ENCODE measurements at regions not wholly inside any gene's neighbourhood (a gene's known extent, or its start where the extent isn't known, plus 50 kb on each side); places are given as distances from the start of the nearest gene placed in this dataset.

DNA sequence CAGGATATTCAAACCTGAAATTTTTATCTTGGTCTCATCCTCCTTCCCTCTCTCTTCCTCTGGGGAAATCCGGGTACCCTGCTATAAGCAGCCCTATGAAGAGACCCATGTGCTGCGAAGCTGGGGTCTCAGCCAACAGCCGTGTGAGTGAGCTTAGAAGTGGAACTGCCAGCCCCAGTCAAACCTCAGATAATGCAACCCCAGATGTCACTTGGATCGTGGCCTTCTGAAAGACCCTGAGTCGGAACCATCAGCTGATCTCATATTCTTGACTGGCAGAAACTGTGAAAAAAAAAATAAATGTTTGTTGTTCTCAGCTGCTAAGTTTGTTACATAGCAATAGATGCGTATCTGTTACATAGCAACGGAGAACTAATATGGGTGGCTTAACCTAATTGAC lies 198.1 kb upstream of the NPY2R start:
- Histone ChIP-seq H3K27ac (ENCODE audit: low read length) (no peak overlapping the region), H4K20me1 (ENCODE audit: insufficient read depth) (no peaks in the 10 kb centered on the region), H2AFZ (ENCODE audit: low read depth, low read length) (no peak overlapping the region), H3F3A (ENCODE audit: insufficient read depth, low read length, poor library complexity, severe bottlenecking) (no peaks in the 10 kb centered on the region), H3K4me3 (ENCODE audit: low read length) (no peak overlapping the region), H3K9me2 (ENCODE audit: insufficient read depth, low read length) (no peaks in the 10 kb centered on the region), H3K27me3 (ENCODE audit: insufficient read depth, low read depth, low read length) (no peaks in the 10 kb centered on the region), H3K36me3 (ENCODE audit: insufficient read depth, low read length) (no peaks in the 10 kb centered on the region), H3K9ac (ENCODE audit: low read length) (no peak overlapping the region), H3K4me2 (ENCODE audit: low read length) (no peak overlapping the region), H3K79me2 (replicated peaks; ENCODE audit: insufficient read depth, low read length) (no peaks in the 10 kb centered on the region), H3K9me3 (ENCODE audit: low read length) (no peaks in the 10 kb centered on the region)
- TF ChIP-seq MXI1 (conservative IDR thresholded peaks at IDR 0.05; ENCODE audit: poor library complexity, severe bottlenecking) (no peak), EZH2 (IDR thresholded peaks at IDR 0.05; ENCODE audit: borderline replicate concordance, insufficient read depth, low read length, poor library complexity, severe bottlenecking) (no peak), SMC3 (conservative IDR thresholded peaks at IDR 0.05; ENCODE audit: poor library complexity) (no peak), RAD21 (conservative IDR thresholded peaks at IDR 0.05) (no peak), EP300 (conservative IDR thresholded peaks at IDR 0.05; ENCODE audit: poor library complexity, severe bottlenecking) (no peak), POLR2AphosphoS5 (IDR thresholded peaks at IDR 0.05) (no peak), TAF1 (IDR thresholded peaks at IDR 0.05; ENCODE audit: low read depth) (no peak)
- TF ChIP-seq, protein P1, sequence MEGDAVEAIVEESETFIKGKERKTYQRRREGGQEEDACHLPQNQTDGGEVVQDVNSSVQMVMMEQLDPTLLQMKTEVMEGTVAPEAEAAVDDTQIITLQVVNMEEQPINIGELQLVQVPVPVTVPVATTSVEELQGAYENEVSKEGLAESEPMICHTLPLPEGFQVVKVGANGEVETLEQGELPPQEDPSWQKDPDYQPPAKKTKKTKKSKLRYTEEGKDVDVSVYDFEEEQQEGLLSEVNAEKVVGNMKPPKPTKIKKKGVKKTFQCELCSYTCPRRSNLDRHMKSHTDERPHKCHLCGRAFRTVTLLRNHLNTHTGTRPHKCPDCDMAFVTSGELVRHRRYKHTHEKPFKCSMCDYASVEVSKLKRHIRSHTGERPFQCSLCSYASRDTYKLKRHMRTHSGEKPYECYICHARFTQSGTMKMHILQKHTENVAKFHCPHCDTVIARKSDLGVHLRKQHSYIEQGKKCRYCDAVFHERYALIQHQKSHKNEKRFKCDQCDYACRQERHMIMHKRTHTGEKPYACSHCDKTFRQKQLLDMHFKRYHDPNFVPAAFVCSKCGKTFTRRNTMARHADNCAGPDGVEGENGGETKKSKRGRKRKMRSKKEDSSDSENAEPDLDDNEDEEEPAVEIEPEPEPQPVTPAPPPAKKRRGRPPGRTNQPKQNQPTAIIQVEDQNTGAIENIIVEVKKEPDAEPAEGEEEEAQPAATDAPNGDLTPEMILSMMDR (IDR thresholded peaks at IDR 0.05; ENCODE audit: poor library complexity, severe bottlenecking) = no peak
- TF ChIP-seq, protein P2, sequence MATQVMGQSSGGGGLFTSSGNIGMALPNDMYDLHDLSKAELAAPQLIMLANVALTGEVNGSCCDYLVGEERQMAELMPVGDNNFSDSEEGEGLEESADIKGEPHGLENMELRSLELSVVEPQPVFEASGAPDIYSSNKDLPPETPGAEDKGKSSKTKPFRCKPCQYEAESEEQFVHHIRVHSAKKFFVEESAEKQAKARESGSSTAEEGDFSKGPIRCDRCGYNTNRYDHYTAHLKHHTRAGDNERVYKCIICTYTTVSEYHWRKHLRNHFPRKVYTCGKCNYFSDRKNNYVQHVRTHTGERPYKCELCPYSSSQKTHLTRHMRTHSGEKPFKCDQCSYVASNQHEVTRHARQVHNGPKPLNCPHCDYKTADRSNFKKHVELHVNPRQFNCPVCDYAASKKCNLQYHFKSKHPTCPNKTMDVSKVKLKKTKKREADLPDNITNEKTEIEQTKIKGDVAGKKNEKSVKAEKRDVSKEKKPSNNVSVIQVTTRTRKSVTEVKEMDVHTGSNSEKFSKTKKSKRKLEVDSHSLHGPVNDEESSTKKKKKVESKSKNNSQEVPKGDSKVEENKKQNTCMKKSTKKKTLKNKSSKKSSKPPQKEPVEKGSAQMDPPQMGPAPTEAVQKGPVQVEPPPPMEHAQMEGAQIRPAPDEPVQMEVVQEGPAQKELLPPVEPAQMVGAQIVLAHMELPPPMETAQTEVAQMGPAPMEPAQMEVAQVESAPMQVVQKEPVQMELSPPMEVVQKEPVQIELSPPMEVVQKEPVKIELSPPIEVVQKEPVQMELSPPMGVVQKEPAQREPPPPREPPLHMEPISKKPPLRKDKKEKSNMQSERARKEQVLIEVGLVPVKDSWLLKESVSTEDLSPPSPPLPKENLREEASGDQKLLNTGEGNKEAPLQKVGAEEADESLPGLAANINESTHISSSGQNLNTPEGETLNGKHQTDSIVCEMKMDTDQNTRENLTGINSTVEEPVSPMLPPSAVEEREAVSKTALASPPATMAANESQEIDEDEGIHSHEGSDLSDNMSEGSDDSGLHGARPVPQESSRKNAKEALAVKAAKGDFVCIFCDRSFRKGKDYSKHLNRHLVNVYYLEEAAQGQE (IDR thresholded peaks at IDR 0.05; ENCODE audit: borderline replicate concordance) = no peak

DNA sequence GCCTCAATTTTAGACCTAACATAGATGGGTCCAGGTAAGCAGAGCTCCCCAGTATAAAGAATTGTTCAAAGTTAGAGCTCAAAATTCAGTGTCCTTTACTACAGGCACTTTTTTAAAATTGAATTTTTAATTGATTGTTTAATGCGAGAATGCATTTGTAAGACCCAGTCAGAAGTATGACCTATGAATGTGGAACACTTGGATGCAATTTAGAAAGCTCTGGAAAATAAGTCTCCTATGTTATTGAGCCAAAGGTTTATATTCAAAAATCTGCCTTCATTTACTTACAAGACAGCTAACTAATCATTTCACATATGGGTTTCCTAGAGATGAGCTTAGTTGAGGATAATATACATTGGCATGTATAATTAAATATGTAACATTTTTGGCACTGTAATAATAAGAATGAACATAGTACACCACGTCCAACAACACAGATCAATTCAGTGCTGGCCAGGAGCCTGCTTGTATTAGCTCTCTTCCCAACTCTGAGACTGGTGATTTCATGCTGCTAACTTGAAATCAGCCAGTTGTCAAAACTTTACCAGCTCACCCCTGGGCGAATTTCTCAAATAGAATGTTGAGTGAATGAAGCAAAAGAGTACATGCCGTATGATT lies 197.2 kb upstream of the NPY2R start:
- H3K27me3 ChIP-seq (ENCODE audit: insufficient read depth, low read depth, low read length) = no peaks in the 10 kb centered on the region
- H3K4me3 ChIP-seq (ENCODE audit: low read length) = no peak overlapping the region
- no peak overlapping the region for H3K27ac ChIP-seq (ENCODE audit: low read length)
- no peaks in the 10 kb centered on the region for H3K9me3 ChIP-seq (ENCODE audit: low read length)
- H3K9ac ChIP-seq (ENCODE audit: low read length) = no peak overlapping the region
- no peak for TF ChIP-seq POLR2AphosphoS5 (IDR thresholded peaks at IDR 0.05)
- TF ChIP-seq MXI1 (conservative IDR thresholded peaks at IDR 0.05; ENCODE audit: poor library complexity, severe bottlenecking) = no peak
- TF ChIP-seq, protein P2 (IDR thresholded peaks at IDR 0.05; ENCODE audit: borderline replicate concordance) = no peak
- TF ChIP-seq TAF1 (IDR thresholded peaks at IDR 0.05; ENCODE audit: low read depth) = no peak
- no peak for TF ChIP-seq EP300 (conservative IDR thresholded peaks at IDR 0.05; ENCODE audit: poor library complexity, severe bottlenecking)
- TF ChIP-seq EZH2 (IDR thresholded peaks at IDR 0.05; ENCODE audit: borderline replicate concordance, insufficient read depth, low read length, poor library complexity, severe bottlenecking) = no peak
- TF ChIP-seq, protein P1 (IDR thresholded peaks at IDR 0.05; ENCODE audit: poor library complexity, severe bottlenecking) = no peak
- no peak for TF ChIP-seq SMC3 (conservative IDR thresholded peaks at IDR 0.05; ENCODE audit: poor library complexity)
- no peak for TF ChIP-seq RAD21 (conservative IDR thresholded peaks at IDR 0.05)
- no peaks in the 10 kb centered on the region for H3K9me2 ChIP-seq (ENCODE audit: insufficient read depth, low read length)
- H3K79me2 ChIP-seq (replicated peaks; ENCODE audit: insufficient read depth, low read length) = no peaks in the 10 kb centered on the region
- H2AFZ ChIP-seq (ENCODE audit: low read depth, low read length) = no peak overlapping the region
- no peak overlapping the region for H3K4me2 ChIP-seq (ENCODE audit: low read length)
- H3F3A ChIP-seq (ENCODE audit: insufficient read depth, low read length, poor library complexity, severe bottlenecking) = no peaks in the 10 kb centered on the region
- H3K36me3 ChIP-seq (ENCODE audit: insufficient read depth, low read length) = no peaks in the 10 kb centered on the region
- no peaks in the 10 kb centered on the region for H4K20me1 ChIP-seq (ENCODE audit: insufficient read depth)
